ENCODE measurements at regions not wholly inside any gene's neighbourhood (a gene's known extent, or its start where the extent isn't known, plus 50 kb on each side); places are given as distances from the start of the nearest gene placed in this dataset.

DNA sequence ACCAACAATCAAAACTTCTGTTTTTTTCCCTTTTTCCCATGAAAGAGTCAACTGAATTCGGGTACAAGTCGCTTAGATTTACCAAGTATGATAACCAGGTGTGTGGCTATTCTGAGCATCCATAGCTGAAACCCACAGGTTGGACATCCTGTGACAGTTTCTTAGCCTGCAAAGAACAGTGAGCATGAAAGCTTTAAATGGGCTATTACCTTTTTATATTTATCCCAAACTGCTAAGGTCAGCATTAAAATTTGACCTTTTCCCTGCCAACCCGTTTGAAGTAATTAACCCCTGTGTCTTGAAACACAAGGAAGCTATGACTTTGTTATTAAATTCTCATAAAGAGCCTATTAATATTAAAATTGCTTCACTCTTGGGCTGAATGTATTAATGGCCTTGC lies 1065.0 kb upstream of the RBFOX1 start:
- TF ChIP-seq, protein P1, sequence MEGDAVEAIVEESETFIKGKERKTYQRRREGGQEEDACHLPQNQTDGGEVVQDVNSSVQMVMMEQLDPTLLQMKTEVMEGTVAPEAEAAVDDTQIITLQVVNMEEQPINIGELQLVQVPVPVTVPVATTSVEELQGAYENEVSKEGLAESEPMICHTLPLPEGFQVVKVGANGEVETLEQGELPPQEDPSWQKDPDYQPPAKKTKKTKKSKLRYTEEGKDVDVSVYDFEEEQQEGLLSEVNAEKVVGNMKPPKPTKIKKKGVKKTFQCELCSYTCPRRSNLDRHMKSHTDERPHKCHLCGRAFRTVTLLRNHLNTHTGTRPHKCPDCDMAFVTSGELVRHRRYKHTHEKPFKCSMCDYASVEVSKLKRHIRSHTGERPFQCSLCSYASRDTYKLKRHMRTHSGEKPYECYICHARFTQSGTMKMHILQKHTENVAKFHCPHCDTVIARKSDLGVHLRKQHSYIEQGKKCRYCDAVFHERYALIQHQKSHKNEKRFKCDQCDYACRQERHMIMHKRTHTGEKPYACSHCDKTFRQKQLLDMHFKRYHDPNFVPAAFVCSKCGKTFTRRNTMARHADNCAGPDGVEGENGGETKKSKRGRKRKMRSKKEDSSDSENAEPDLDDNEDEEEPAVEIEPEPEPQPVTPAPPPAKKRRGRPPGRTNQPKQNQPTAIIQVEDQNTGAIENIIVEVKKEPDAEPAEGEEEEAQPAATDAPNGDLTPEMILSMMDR (IDR thresholded peaks at IDR 0.05): no peak
- no peak for TF ChIP-seq POLR2A (IDR thresholded peaks at IDR 0.05)
- TF ChIP-seq POLR2AphosphoS5 (IDR thresholded peaks at IDR 0.05): no peak
